ENCODE measurements at regions not wholly inside any gene's neighbourhood (a gene's known extent, or its start where the extent isn't known, plus 50 kb on each side); places are given as distances from the start of the nearest gene placed in this dataset.

DNA sequence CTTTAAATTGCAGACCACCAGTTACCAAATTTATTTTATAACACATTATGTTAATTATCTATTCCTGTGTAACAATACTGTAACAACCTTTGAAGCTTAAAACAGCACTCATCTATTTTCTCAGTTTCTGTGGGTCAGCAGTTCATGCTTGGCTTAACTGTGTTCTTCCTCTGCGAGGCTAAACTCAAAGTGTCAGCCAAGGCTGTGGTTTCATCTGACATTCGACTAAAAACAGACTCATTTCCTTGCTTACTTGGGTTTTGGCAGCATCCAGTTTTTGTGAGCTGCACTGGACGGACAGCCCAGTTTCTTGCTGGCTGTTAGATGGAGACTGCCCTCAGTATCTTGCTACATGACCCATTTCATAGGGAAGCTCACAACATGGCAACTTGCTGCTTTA lies 247.3 kb upstream of the KCNH8 start:
- H3K4me3 ChIP-seq (ENCODE audit: low read depth, low read length): no peak overlapping the region
- POLR2A ChIA-PET: no interaction called here
- CTCF ChIA-PET: no interaction called here

GRCh38 chr3:18898911-18899310 lies 249.4 kb upstream of the KCNH8 start:
- H3K4me3 ChIP-seq (ENCODE audit: low read depth, low read length): no peak overlapping the region
- no peak for TF ChIP-seq CTCF (IDR thresholded peaks at IDR 0.05; ENCODE audit: insufficient read depth, low read length, missing control alignments)
- CTCF ChIA-PET: no interaction called here
- DNase-seq (ENCODE audit: low read depth, low spot score): no peak
- POLR2A ChIA-PET: no interaction called here

More for the DNA sequence above, 247.3 kb upstream of the KCNH8 start:
- DNase-seq (ENCODE audit: low read depth, low spot score): no peak
- TF ChIP-seq CTCF (IDR thresholded peaks at IDR 0.05; ENCODE audit: insufficient read depth, low read length, missing control alignments): no peak

DNA sequence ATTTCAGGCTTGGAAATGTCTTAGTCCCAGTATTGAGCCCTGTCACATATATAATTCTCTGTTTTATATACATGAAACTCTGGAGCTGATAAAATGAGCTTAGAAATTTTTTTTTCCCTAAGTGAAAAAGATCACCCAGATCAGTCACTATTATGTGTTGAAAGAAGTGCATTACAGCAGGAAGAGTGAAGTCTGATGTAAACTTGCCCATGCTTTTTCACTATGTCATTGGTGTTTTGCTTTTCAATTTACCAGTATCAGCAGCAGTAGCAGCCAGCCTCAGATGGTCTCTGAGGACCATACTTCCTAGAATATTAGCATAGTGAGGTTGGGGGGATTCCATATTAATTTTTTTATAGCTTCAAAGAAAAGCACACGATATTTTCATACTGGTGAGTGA lies 255.6 kb upstream of the KCNH8 start:
- CTCF ChIA-PET: no interaction called here
- TF ChIP-seq CTCF (IDR thresholded peaks at IDR 0.05; ENCODE audit: insufficient read depth, low read length, missing control alignments): no peak
- no peak overlapping the region for H3K4me3 ChIP-seq (ENCODE audit: low read depth, low read length)
- no peak for DNase-seq (ENCODE audit: low read depth, low spot score)
- POLR2A ChIA-PET: no interaction called here

- POLR2A ChIA-PET: no interaction called here
- no peak for DNase-seq (ENCODE audit: low read depth, low spot score)
- no peak overlapping the region for H3K4me3 ChIP-seq (ENCODE audit: low read depth, low read length)
- CTCF ChIA-PET: no interaction called here
- no peak for TF ChIP-seq CTCF (IDR thresholded peaks at IDR 0.05; ENCODE audit: insufficient read depth, low read length, missing control alignments)
Measured at GRCh38 chr3:18892047-18892446, 256.3 kb upstream of the KCNH8 start.

DNA sequence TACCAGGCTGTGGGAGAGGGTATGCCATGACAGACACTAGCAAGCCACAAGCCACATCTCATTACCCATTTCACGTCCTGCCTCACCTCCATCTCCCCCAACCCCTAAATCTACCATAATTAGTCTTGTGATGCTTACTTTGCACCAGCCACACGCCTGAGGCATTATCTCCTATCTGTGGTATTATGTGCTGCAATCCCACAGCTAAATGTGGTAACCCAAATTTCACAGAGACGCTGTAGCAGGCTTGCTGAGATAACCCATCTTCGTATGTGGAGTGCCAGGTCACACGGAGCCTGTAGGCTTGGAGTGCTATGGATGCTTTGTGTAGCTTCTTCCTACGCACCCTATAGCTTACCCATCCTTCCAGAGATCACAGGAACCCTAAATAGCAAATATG lies 256.7 kb upstream of the KCNH8 start:
- H3K4me3 ChIP-seq (ENCODE audit: low read depth, low read length): no peak overlapping the region
- ChIA-PET POLR2A (no interaction called here), CTCF (no interaction called here)
- no peak for DNase-seq (ENCODE audit: low read depth, low spot score)
- TF ChIP-seq CTCF (IDR thresholded peaks at IDR 0.05; ENCODE audit: insufficient read depth, low read length, missing control alignments): no peak

DNA sequence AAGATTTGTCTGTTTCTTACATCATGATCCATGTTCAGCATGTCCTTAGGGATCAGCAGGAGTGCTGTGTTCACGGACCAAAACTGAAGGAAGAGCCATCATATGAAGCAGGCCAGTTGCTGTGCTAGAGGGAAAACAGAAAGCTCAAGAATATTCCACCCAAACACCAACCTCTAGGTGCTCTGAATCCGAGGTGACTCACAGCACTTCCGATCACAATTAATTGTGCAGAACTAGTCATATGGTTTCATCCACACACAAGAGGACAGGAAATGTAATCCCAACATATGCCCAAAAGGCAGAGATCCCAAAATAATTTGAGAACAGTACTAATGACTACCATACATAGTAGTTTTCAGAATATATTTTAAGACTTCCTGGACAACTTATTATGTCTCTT lies 257.9 kb upstream of the KCNH8 start:
- H3K4me3 ChIP-seq (ENCODE audit: low read depth, low read length): no peak overlapping the region
- no peak for TF ChIP-seq CTCF (IDR thresholded peaks at IDR 0.05; ENCODE audit: insufficient read depth, low read length, missing control alignments)
- CTCF ChIA-PET: no interaction called here
- POLR2A ChIA-PET: no interaction called here
- no peak for DNase-seq (ENCODE audit: low read depth, low spot score)

All from AG04449 (cell line).